H1 (cell line): ENCODE measurements at regions not wholly inside any gene's neighbourhood (a gene's known extent, or its start where the extent isn't known, plus 50 kb on each side); places are given as distances from the start of the nearest gene placed in this dataset.

Experiments used
- CTCF ChIA-PET: fragments of 300-600 bp; sonication (Branson Sonifier 250); formaldehyde crosslinking; loops from one replicate; lab custom pipeline; 2021; ENCODE audit not compliant: partially characterized antibody; lab: Charles Lee
- POLR2A ChIA-PET: fragments of 300-600 bp; sonication (Branson Sonifier 250); formaldehyde crosslinking; loops from one replicate; lab custom pipeline; 2021; ENCODE audit warnings: inconsistent platforms; ENCODE audit not compliant: partially characterized antibody; lab: Charles Lee
- DNase-seq, 2 experiments: peaks; one replicate each; pipeline versions ENCODE4 v3.0.0 to v3.0.0-alpha.2; 2010 to 2022; ENCODE audit warnings: low spot score in 2 of 2, low read depth in 1 of 2, mixed read lengths in 1 of 2
- FAIRE-seq: peaks from 2 replicates; lab custom pipeline; 2011; peaks lifted over from hg19 to GRCh38; lab: Jason Lieb, UNC
- H2AFZ ChIP-seq: 2 replicates; pipeline ENCODE4 v1.8.1; 2012; ENCODE audit warnings: low read length, inconsistent platforms
- H2AK5ac ChIP-seq: 2 replicates; pipeline ENCODE4 v1.6.1; 2013; ENCODE audit warnings: low read depth, low read length
- H2BK120ac ChIP-seq: replicated peaks from 2 replicates; pipeline ENCODE3; 2013; ENCODE audit warnings: low read depth, low read length, inconsistent platforms
- H2BK12ac ChIP-seq: 2 replicates; pipeline ENCODE4 v1.6.1; 2013; ENCODE audit warnings: low read depth, low read length
- H2BK15ac ChIP-seq: 2 replicates; pipeline ENCODE4 v1.6.1; 2013; ENCODE audit warnings: low read length
- H2BK20ac ChIP-seq: 2 replicates; pipeline ENCODE4 v1.6.1; 2013; ENCODE audit warnings: low read length
- H2BK5ac ChIP-seq: 2 replicates; pipeline ENCODE4 v1.6.1; 2013; ENCODE audit warnings: low read depth, low read length
- H3K14ac ChIP-seq: 2 replicates; pipeline ENCODE4 v1.6.1; 2013; ENCODE audit warnings: inconsistent platforms; ENCODE audit not compliant: insufficient read length
- H3K18ac ChIP-seq: 2 replicates; pipeline ENCODE4 v1.6.1; 2013; ENCODE audit warnings: low read length; ENCODE audit errors: extremely low read depth
- H3K23ac ChIP-seq: 2 replicates; pipeline ENCODE4 v1.6.1; 2013; ENCODE audit warnings: inconsistent platforms; ENCODE audit not compliant: insufficient read length
- H3K23me2 ChIP-seq: 2 replicates; pipeline ENCODE4 v1.6.1; 2013; ENCODE audit warnings: low read depth, low read length
- H3K27ac ChIP-seq: 2 replicates; pipeline ENCODE4 v1.6.1; 2011; ENCODE audit warnings: low read depth, low read length, inconsistent platforms
- H3K27me3 ChIP-seq, 4 experiments: replicated peaks in 1 of 4; 1 replicate in 1 of 4; 2 replicates in 3 of 4; pipeline versions ENCODE4 v1.6.1 to v1.8.1; 2011 to 2013; ENCODE audit warnings: low read length in 3 of 4, mild to moderate bottlenecking in 3 of 4, inconsistent platforms in 2 of 4, mixed read lengths in 2 of 4, moderate library complexity in 1 of 4; ENCODE audit not compliant: control insufficient read depth in 3 of 4, insufficient read depth in 3 of 4; ENCODE audit errors: extremely low read depth in 1 of 4
- H3K36me3 ChIP-seq, 4 experiments: 2 replicates each; pipeline versions ENCODE4 v1.6.1 to v1.8.1; 2011 to 2013; ENCODE audit warnings: mild to moderate bottlenecking in 4 of 4, low read length in 3 of 4, moderate library complexity in 2 of 4, control low read depth in 1 of 4, inconsistent platforms in 1 of 4; ENCODE audit not compliant: insufficient read depth in 4 of 4, control insufficient read depth in 2 of 4
- H3K4ac ChIP-seq: replicated peaks from 2 replicates; pipeline ENCODE3; 2013; ENCODE audit warnings: low read length, low read depth, mixed read lengths, inconsistent platforms; ENCODE audit not compliant: insufficient read length
- H3K4me1 ChIP-seq, 4 experiments: replicated peaks in 1 of 4; 1 replicate in 1 of 4; 2 replicates in 3 of 4; pipeline versions ENCODE4 v1.6.1 to v1.8.1; 2011 to 2013; ENCODE audit warnings: low read length in 3 of 4, inconsistent platforms in 2 of 4, mixed read lengths in 1 of 4; ENCODE audit not compliant: insufficient read depth in 4 of 4, control insufficient read depth in 3 of 4
- H3K4me2 ChIP-seq, 2 experiments: 2 replicates each; pipeline versions ENCODE4 v1.6.1 to v1.8.1; 2011 to 2013; ENCODE audit warnings: low read depth in 2 of 2, low read length in 2 of 2, control low read depth in 1 of 2, inconsistent platforms in 1 of 2, mild to moderate bottlenecking in 1 of 2; ENCODE audit not compliant: insufficient read depth in 1 of 2
- H3K4me3 ChIP-seq, 4 experiments: fragments of 200-600, 300-600 bp in 1 of 4; sonication (generic), shearing (Covaris generic), sonication (Bioruptor Twin) in 1 of 4; 2 replicates each; pipeline versions ENCODE4 v1.5.1 to v1.8.1; 2011 to 2016; ENCODE audit warnings: low read length in 4 of 4, low read depth in 3 of 4, control low read depth in 2 of 4, inconsistent platforms in 2 of 4, mild to moderate bottlenecking in 2 of 4, mixed read lengths in 1 of 4, moderate library complexity in 1 of 4; ENCODE audit not compliant: insufficient read depth in 2 of 4; ENCODE audit errors: extremely low read depth in 1 of 4
- H3K56ac ChIP-seq: replicated peaks from 2 replicates; pipeline ENCODE3; 2013; ENCODE audit warnings: low read depth, mild to moderate bottlenecking, mixed read lengths, low read length, inconsistent platforms; ENCODE audit not compliant: insufficient read length
- H3K79me1 ChIP-seq: 2 replicates; pipeline ENCODE4 v1.6.1; 2013; ENCODE audit warnings: low read depth, low read length, control low read depth
- H3K79me2 ChIP-seq, 2 experiments: 2 replicates each; pipeline versions ENCODE4 v1.6.1 to v1.8.1; 2012 to 2013; ENCODE audit warnings: low read length in 2 of 2, mild to moderate bottlenecking in 2 of 2, inconsistent platforms in 1 of 2; ENCODE audit not compliant: insufficient read depth in 2 of 2, control insufficient read depth in 1 of 2
- H3K9ac ChIP-seq, 4 experiments: replicated peaks in 1 of 4; 1 replicate in 1 of 4; 2 replicates in 3 of 4; pipeline versions ENCODE4 v1.6.1 to v1.8.1; 2011 to 2013; ENCODE audit warnings: low read depth in 3 of 4, low read length in 3 of 4, control low read depth in 2 of 4, mild to moderate bottlenecking in 2 of 4, moderate library complexity in 2 of 4, inconsistent platforms in 1 of 4; ENCODE audit errors: extremely low read depth in 1 of 4
- H3K9me3 ChIP-seq, 2 experiments: 2 replicates each; pipeline versions ENCODE4 v1.6.1 to v1.8.1; 2012 to 2013; ENCODE audit warnings: mild to moderate bottlenecking in 2 of 2, moderate library complexity in 2 of 2, control low read depth in 1 of 2, inconsistent platforms in 1 of 2, low read depth in 1 of 2, low read length in 1 of 2, mixed read lengths in 1 of 2; ENCODE audit not compliant: insufficient read depth in 2 of 2
- H4K20me1 ChIP-seq, 2 experiments: replicated peaks in 1 of 2; 2 replicates each; pipeline versions ENCODE3 to v1.8.1; 2011 to 2013; ENCODE audit warnings: inconsistent platforms in 2 of 2, low read length in 2 of 2, mild to moderate bottlenecking in 1 of 2; ENCODE audit not compliant: insufficient read depth in 2 of 2, control insufficient read depth in 1 of 2
- H4K5ac ChIP-seq: 2 replicates; pipeline ENCODE4 v1.6.1; 2013; ENCODE audit warnings: low read length, low read depth, mixed read lengths, inconsistent platforms; ENCODE audit not compliant: insufficient read length
- H4K8ac ChIP-seq: 2 replicates; pipeline ENCODE4 v1.8.0; 2013; ENCODE audit warnings: mild to moderate bottlenecking, moderate library complexity, low read length, inconsistent platforms; ENCODE audit not compliant: insufficient read depth; ENCODE audit errors: extremely low read depth
- H4K91ac ChIP-seq: replicated peaks from 2 replicates; pipeline ENCODE3; 2013; ENCODE audit warnings: low read length, mixed read lengths, inconsistent platforms; ENCODE audit not compliant: insufficient read length
- EZH2 ChIP-seq: fragments of 200-600 bp; sonication (generic); IDR thresholded peaks from 2 replicates; pipeline ENCODE4 v1.7.1; 2012; ENCODE audit warnings: low read depth, mild to moderate bottlenecking, moderate library complexity, low read length, inconsistent platforms; ENCODE audit not compliant: severe bottlenecking
- KDM1A ChIP-seq: fragments of 200-600, 300-600 bp; sonication (generic); IDR thresholded peaks from 2 replicates; pipeline ENCODE4 v1.7.1; 2016; ENCODE audit warnings: mild to moderate bottlenecking, low read length, borderline replicate concordance
- KDM5A ChIP-seq: fragments of 200-600 bp; IDR thresholded peaks from 2 replicates; pipeline ENCODE4 v1.7.1; 2012; ENCODE audit warnings: mild to moderate bottlenecking, low read length, inconsistent platforms, mixed read lengths
- PHF8 ChIP-seq: fragments of 200-600 bp; sonication (generic); conservative IDR thresholded peaks from 2 replicates; pipeline ENCODE4 v1.7.1; 2012; ENCODE audit warnings: low read depth, mild to moderate bottlenecking, inconsistent platforms, low read length, moderate library complexity
- TCF12 ChIP-seq: IDR thresholded peaks from 2 replicates; pipeline ENCODE4 v1.6.1; 2011; ENCODE audit warnings: low read depth, mild to moderate bottlenecking, low read length
- ZNF274 ChIP-seq: IDR thresholded peaks from 2 replicates; pipeline ENCODE4 v1.7.0; 2012; ENCODE audit warnings: low read length, borderline replicate concordance; ENCODE audit errors: extremely low read depth
- WGBS, 2 experiments: shearing (Covaris generic) in 1 of 2; methylation state at CpG; one replicate each; pipeline versions ENCODE4 v1.1.6 to v1.1.7; 2013 to 2015; ENCODE audit warnings: low lambda C conversion rate in 2 of 2, mixed read lengths in 2 of 2, inconsistent platforms in 1 of 2, low coverage in 1 of 2, missing lambda C conversion rate in 1 of 2; ENCODE audit not compliant: insufficient replicate concordance in 2 of 2, insufficient coverage in 1 of 2, insufficient read length in 1 of 2; ENCODE audit errors: extremely low coverage in 1 of 2, missing lambda C conversion rate in 1 of 2; 5-methylcytosine and 5-hydroxymethylcytosine counted together
- TF ChIP-seq, protein P1 (sequence below), 3 experiments: IDR thresholded peaks; 1 replicate in 2 of 3; 2 replicates in 1 of 3; pipeline versions ENCODE4 v1.5.1 to v1.6.1; 2011; ENCODE audit warnings: low read length in 3 of 3, mild to moderate bottlenecking in 3 of 3, inconsistent platforms in 2 of 3, low read depth in 1 of 3, moderate library complexity in 1 of 3; ENCODE audit not compliant: insufficient read depth in 1 of 3; ENCODE audit errors: control extremely low read depth in 1 of 3

DNA sequence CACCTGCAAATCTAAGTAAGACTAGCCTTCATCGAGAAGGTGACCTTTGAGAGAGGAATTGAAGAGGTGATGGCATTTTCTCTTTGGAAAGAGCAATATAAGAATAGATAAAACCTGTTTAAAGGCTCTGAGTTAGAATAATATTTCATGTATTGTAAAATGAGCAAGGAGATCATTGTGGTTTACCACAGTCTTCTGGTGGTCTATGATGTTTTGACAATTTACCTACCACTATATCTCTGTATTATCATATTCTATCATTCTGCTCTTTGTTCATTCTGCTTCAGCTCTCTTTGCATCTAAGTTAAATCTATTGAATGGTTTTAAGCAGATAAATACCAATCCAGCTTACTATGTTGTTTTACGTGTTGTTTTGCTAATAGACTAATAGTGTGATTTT, 982.3 kb downstream of the SI start:
- Histone ChIP-seq H3K23ac (no peak overlapping the region), H3K4ac (no peak overlapping the region)
- TF ChIP-seq, protein P1, sequence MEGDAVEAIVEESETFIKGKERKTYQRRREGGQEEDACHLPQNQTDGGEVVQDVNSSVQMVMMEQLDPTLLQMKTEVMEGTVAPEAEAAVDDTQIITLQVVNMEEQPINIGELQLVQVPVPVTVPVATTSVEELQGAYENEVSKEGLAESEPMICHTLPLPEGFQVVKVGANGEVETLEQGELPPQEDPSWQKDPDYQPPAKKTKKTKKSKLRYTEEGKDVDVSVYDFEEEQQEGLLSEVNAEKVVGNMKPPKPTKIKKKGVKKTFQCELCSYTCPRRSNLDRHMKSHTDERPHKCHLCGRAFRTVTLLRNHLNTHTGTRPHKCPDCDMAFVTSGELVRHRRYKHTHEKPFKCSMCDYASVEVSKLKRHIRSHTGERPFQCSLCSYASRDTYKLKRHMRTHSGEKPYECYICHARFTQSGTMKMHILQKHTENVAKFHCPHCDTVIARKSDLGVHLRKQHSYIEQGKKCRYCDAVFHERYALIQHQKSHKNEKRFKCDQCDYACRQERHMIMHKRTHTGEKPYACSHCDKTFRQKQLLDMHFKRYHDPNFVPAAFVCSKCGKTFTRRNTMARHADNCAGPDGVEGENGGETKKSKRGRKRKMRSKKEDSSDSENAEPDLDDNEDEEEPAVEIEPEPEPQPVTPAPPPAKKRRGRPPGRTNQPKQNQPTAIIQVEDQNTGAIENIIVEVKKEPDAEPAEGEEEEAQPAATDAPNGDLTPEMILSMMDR (IDR thresholded peaks at IDR 0.05; ENCODE audit: control extremely low read depth in 1 of 3, insufficient read depth in 1 of 3, low read depth in 1 of 3, low read length in 3 of 3): no peak
- TF ChIP-seq PHF8 (no peak), KDM1A (no peak), TCF12 (no peak), EZH2 (no peak), KDM5A (no peak), ZNF274 (no peak)
- TF ChIP-seq, all 59 proteins: peak for 0
- H3K79me2 ChIP-seq: no peaks in the 10 kb centered on the region
- H2BK15ac ChIP-seq: no peak overlapping the region
- H4K5ac ChIP-seq: no peak overlapping the region
- no peak overlapping the region for H2BK20ac ChIP-seq
- H3K4me3 ChIP-seq: no peak overlapping the region
- no peak overlapping the region for H2AK5ac ChIP-seq
- DNase-seq (no peak), FAIRE-seq (no peak)
- H4K91ac ChIP-seq: no peak overlapping the region
- H3K79me1 ChIP-seq: no peaks in the 10 kb centered on the region
- H3K23me2 ChIP-seq: no peaks in the 10 kb centered on the region
- no peaks in the 10 kb centered on the region for H3K36me3 ChIP-seq
- CTCF ChIA-PET: no interaction called here
- POLR2A ChIA-PET: no interaction called here
- no peak overlapping the region for H3K14ac ChIP-seq
- H3K9me3 ChIP-seq: no peaks in the 10 kb centered on the region
- H3K4me2 ChIP-seq: no peak overlapping the region
- H3K18ac ChIP-seq: no peak overlapping the region
- H2BK5ac ChIP-seq: no peak overlapping the region
- no peaks in the 10 kb centered on the region for H3K27me3 ChIP-seq
- H3K56ac ChIP-seq: no peak overlapping the region
- H4K8ac ChIP-seq: no peak overlapping the region
- 0 out of 2 replicates have a peak overlapping the region, but pooled peaks have one; percentile 31 for H2AFZ ChIP-seq
- H3K27ac ChIP-seq: no peak overlapping the region
- no peaks in the 10 kb centered on the region for H4K20me1 ChIP-seq
- H2BK120ac ChIP-seq: no peak overlapping the region
- no peak overlapping the region for H2BK12ac ChIP-seq
- H3K4me1 ChIP-seq: no peaks in the 10 kb centered on the region
- WGBS, 2 experiments: 90% methylated on average over 2 of the region's 2 CpGs; no CpG with 5 or more reads in 1 of the 2 experiments
- no peak overlapping the region for H3K9ac ChIP-seq
